Astrocyte (in vitro differentiated cells and primary cell): ENCODE measurements at regions not wholly inside any gene's neighbourhood (a gene's known extent, or its start where the extent isn't known, plus 50 kb on each side); places are given as distances from the start of the nearest gene placed in this dataset.

Experiments
- CTCF ChIP-seq: IDR thresholded peaks from 2 replicates; pipeline ENCODE4 v1.5.1; 2011; ENCODE audit warnings: low read depth, mild to moderate bottlenecking, inconsistent platforms, low read length, moderate library complexity; ENCODE audit not compliant: insufficient read depth
- EZH2 ChIP-seq: IDR thresholded peaks from 2 replicates; pipeline ENCODE4 v1.6.1; 2012; ENCODE audit warnings: mild to moderate bottlenecking, low read length, inconsistent platforms; ENCODE audit not compliant: insufficient read depth

GRCh38 chr5:135628771-135629563, 50.2 kb upstream of the CXCL14 start:
- TF ChIP-seq CTCF (no peak), EZH2 (no peak)
